GM12891 (cell line): ENCODE measurements at regions not wholly inside any gene's neighbourhood (a gene's known extent, or its start where the extent isn't known, plus 50 kb on each side); places are given as distances from the start of the nearest gene placed in this dataset.

Experiments
- POLR2A ChIP-seq: IDR thresholded peaks from 2 replicates; pipeline ENCODE4 v1.6.1; 2011; ENCODE audit warnings: low read depth, low read length, control low read depth
- POLR2AphosphoS5 ChIP-seq: IDR thresholded peaks from 2 replicates; pipeline ENCODE4 v1.6.1; 2011; ENCODE audit warnings: low read depth, low read length, control low read depth
- POU2F2 ChIP-seq: IDR thresholded peaks from 2 replicates; pipeline ENCODE4 v1.6.1; 2011; ENCODE audit warnings: low read depth, mild to moderate bottlenecking, control low read depth, low read length, moderate library complexity
- TAF1 ChIP-seq: IDR thresholded peaks from 2 replicates; pipeline ENCODE4 v1.6.1; 2011; ENCODE audit warnings: low read depth, low read length, control low read depth

DNA sequence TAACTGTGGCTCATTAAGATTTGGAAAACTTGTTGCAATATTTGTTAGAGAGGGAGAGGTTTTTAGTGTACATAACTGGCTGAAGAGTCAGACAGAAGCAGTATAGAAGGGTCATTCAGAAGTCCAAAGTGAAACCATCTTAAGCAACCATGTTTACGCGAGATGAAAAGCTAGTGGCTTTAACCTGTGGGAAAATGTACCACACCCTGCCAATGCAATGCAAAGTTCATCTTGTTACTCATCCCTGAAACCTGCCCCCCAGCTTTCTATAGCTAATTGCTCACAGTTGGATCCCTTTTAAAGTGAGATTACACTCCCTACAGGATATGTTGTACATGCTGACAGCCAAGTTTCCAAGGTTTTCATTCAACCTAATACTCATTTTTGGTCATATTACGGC is 96.7 kb upstream of the RAPGEF2 start:
- TF ChIP-seq POLR2AphosphoS5 (no peak), TAF1 (no peak), POLR2A (no peak), POU2F2 (no peak)
